ENCODE measurements at regions not wholly inside any gene's neighbourhood (a gene's known extent, or its start where the extent isn't known, plus 50 kb on each side); places are given as distances from the start of the nearest gene placed in this dataset.
"Not testable (repeated sequence)": the region's sequence is repeated elsewhere in the genome, so short reads cannot be mapped to it uniquely, and the experiment has no call there.

GRCh38 chr17:20848869-20849443, 193.9 kb downstream of the USP22 start:
- not testable (repeated sequence) for DNase-seq (ENCODE audit: low read depth)
- TF ChIP-seq CTCF (conservative IDR thresholded peaks at IDR 0.05; ENCODE audit: low read depth, low read length) = peak; percentile 53

GRCh38 chr17:20851591-20852238, 191.1 kb downstream of the USP22 start:
- peak overlapping the region; percentile 42 for H3K4me3 ChIP-seq (ENCODE audit: low read length)
- DNase-seq (ENCODE audit: low read depth) = not testable (repeated sequence)

More at GRCh38 chr17:20848869-20849443, 193.9 kb downstream of the USP22 start:
- not testable (repeated sequence) for H3K4me3 ChIP-seq (ENCODE audit: low read length)

GRCh38 chr17:20852239-20852989, 190.4 kb downstream of the USP22 start:
- peak overlapping the region; percentile 42 for H3K4me3 ChIP-seq (ENCODE audit: low read length)
- DNase-seq (ENCODE audit: low read depth) = peak; percentile 8
- TF ChIP-seq CTCF (conservative IDR thresholded peaks at IDR 0.05; ENCODE audit: low read depth, low read length) = peak; percentile 9

GRCh38 chr17:20852990-20853370, 189.8 kb downstream of the USP22 start:
- peak overlapping the region; percentile 42 for H3K4me3 ChIP-seq (ENCODE audit: low read length)
- TF ChIP-seq CTCF (conservative IDR thresholded peaks at IDR 0.05; ENCODE audit: low read depth, low read length) = no peak
- peak; percentile 26 for DNase-seq (ENCODE audit: low read depth)

- not testable (repeated sequence) for DNase-seq (ENCODE audit: low read depth); H3K4me3 ChIP-seq (ENCODE audit: low read length)
Observed at GRCh38 chr17:20855910-20856470, 186.8 kb downstream of the USP22 start.

GRCh38 chr17:20866444-20867209, 176.2 kb downstream of the USP22 start:
- H3K4me3 ChIP-seq (ENCODE audit: low read length); DNase-seq (ENCODE audit: low read depth): not testable (repeated sequence)

GRCh38 chr17:20867436-20867937, 175.3 kb downstream of the USP22 start:
- H3K4me3 ChIP-seq (ENCODE audit: low read length); DNase-seq (ENCODE audit: low read depth): not testable (repeated sequence)

GRCh38 chr17:20867938-20868661, 174.7 kb downstream of the USP22 start:
- not testable (repeated sequence) for DNase-seq (ENCODE audit: low read depth); H3K4me3 ChIP-seq (ENCODE audit: low read length)

GRCh38 chr17:20868662-20869007, 174.2 kb downstream of the USP22 start:
- H3K4me3 ChIP-seq (ENCODE audit: low read length); DNase-seq (ENCODE audit: low read depth): not testable (repeated sequence)

GRCh38 chr17:20873173-20873572, 169.6 kb downstream of the USP22 start:
- not testable (repeated sequence) for H3K4me3 ChIP-seq (ENCODE audit: low read length); DNase-seq (ENCODE audit: low read depth)

- DNase-seq (ENCODE audit: low read depth); H3K4me3 ChIP-seq (ENCODE audit: low read length): not testable (repeated sequence)
Observed at GRCh38 chr17:20873688-20874328, 169.0 kb downstream of the USP22 start.

GRCh38 chr17:20877384-20877783, 165.4 kb downstream of the USP22 start:
- not testable (repeated sequence) for H3K4me3 ChIP-seq (ENCODE audit: low read length)

More at GRCh38 chr17:20877384-20877783, 165.4 kb downstream of the USP22 start:
- not testable (repeated sequence) for DNase-seq (ENCODE audit: low read depth)

Measured in retinal pigment epithelial cell (primary cell).